ENCODE measurements at regions not wholly inside any gene's neighbourhood (a gene's known extent, or its start where the extent isn't known, plus 50 kb on each side); places are given as distances from the start of the nearest gene placed in this dataset.

DNA sequence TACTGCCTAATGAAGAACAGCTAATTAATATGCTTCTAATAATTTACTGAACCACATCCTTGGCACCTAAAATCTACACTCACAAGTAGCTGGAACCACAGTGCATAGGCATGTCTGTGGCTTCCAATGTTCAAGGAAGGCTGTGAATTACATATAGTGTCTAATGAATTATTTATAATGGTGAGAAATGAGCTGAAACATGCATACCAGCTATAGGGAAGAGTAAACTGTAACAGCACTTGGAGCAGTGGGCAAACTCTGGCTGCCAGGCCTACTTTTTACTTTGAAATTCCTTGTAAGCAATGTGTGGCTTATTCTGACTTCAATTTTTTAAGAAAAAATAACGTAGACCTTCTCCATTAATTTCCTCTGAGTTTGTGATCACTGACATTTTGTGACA is 953.2 kb upstream of the CDH8 start:
- TF ChIP-seq TCF7L2 (IDR thresholded peaks at IDR 0.05; ENCODE audit: low read depth, low read length) (no peak), SIN3A (IDR thresholded peaks at IDR 0.05; ENCODE audit: borderline replicate concordance, insufficient read depth, low read depth, low read length) (no peak), CTCF (IDR thresholded peaks at IDR 0.05) (no peak), POLR2AphosphoS5 (IDR thresholded peaks at IDR 0.05; ENCODE audit: low read depth, low read length) (no peak), REST (IDR thresholded peaks at IDR 0.05; ENCODE audit: insufficient read depth in 1 of 2, low read depth in 2 of 2, low read length in 1 of 2) (no peak)
- POLR2A ChIA-PET = no interaction called here
- H3K27ac ChIP-seq (ENCODE audit: low read length) = no peak overlapping the region
- in situ Hi-C loops (cut with HindIII; ENCODE audit: low pct_unique_long_range_greater_than_20kb, low sequenced_read_pairs) = no loop called here
- no peak overlapping the region for H3K4me3 ChIP-seq (ENCODE audit: low read depth in 2 of 2, low read length in 2 of 2)
- H3K36me3 ChIP-seq (ENCODE audit: control insufficient read depth, insufficient read depth, low read length) = no peaks in the 10 kb centered on the region
- H3K9me3 ChIP-seq (ENCODE audit: control insufficient read depth, insufficient read depth, low read depth, low read length) = no peaks in the 10 kb centered on the region
- no peaks in the 10 kb centered on the region for H3K27me3 ChIP-seq (ENCODE audit: control insufficient read depth, insufficient read depth, low read length)
- no peaks in the 10 kb centered on the region for H3K4me1 ChIP-seq (ENCODE audit: control insufficient read depth, insufficient read depth, low read length)
- intact Hi-C loops (cut with micrococcal nuclease; ENCODE audit: unreplicated experiment) = no loop called here
- CTCF ChIA-PET = no interaction called here
- DNase-seq (ENCODE audit: low read depth, low spot score) = no peak
- no peak for ATAC-seq
- no TSS peak for BruUV-seq (replicated peaks)

DNA sequence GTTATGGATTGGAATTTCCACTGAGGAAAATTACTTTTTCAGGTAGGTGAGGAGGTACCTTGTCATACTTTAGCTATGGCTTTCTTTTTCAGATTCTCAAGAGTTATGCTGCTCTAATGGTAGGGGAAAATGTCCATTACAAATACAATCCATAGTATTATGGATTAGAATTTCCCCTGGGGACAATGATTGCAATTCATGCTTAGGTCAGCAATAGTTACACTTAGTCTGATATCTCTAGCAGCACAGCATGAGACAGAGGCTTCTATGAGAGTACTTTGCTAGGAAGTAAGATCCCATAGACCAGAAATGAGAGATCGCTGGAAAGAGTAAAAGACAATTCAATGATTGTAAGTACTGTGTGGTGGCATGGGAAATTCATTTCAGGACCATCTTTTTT is 949.5 kb upstream of the CDH8 start:
- ChIA-PET CTCF (no interaction called here), POLR2A (interaction anchor here (0.5 kb wide), 1 partner anchor 18 kb away, joined by 11 read pairs; no protein-coding TSS in a partner anchor)
- Histone ChIP-seq H3K4me1 (ENCODE audit: control insufficient read depth, insufficient read depth, low read length) (no peaks in the 10 kb centered on the region), H3K4me3 (ENCODE audit: low read depth in 2 of 2, low read length in 2 of 2) (no peak overlapping the region), H3K36me3 (ENCODE audit: control insufficient read depth, insufficient read depth, low read length) (no peaks in the 10 kb centered on the region), H3K27ac (ENCODE audit: low read length) (no peak overlapping the region), H3K9me3 (ENCODE audit: control insufficient read depth, insufficient read depth, low read depth, low read length) (no peaks in the 10 kb centered on the region), H3K27me3 (ENCODE audit: control insufficient read depth, insufficient read depth, low read length) (no peaks in the 10 kb centered on the region)
- TF ChIP-seq CTCF (IDR thresholded peaks at IDR 0.05) (no peak), TCF7L2 (IDR thresholded peaks at IDR 0.05; ENCODE audit: low read depth, low read length) (no peak), POLR2AphosphoS5 (IDR thresholded peaks at IDR 0.05; ENCODE audit: low read depth, low read length) (no peak), REST (IDR thresholded peaks at IDR 0.05; ENCODE audit: insufficient read depth in 1 of 2, low read depth in 2 of 2, low read length in 1 of 2) (no peak), SIN3A (IDR thresholded peaks at IDR 0.05; ENCODE audit: borderline replicate concordance, insufficient read depth, low read depth, low read length) (no peak)
- no TSS peak for BruUV-seq (replicated peaks)
- intact Hi-C loops (cut with micrococcal nuclease; ENCODE audit: unreplicated experiment) (no loop called here), in situ Hi-C loops (cut with HindIII; ENCODE audit: low pct_unique_long_range_greater_than_20kb, low sequenced_read_pairs) (no loop called here)
- ATAC-seq (no peak), DNase-seq (ENCODE audit: low read depth, low spot score) (no peak)
